ENCODE measurements at regions not wholly inside any gene's neighbourhood (a gene's known extent, or its start where the extent isn't known, plus 50 kb on each side); places are given as distances from the start of the nearest gene placed in this dataset.

DNA sequence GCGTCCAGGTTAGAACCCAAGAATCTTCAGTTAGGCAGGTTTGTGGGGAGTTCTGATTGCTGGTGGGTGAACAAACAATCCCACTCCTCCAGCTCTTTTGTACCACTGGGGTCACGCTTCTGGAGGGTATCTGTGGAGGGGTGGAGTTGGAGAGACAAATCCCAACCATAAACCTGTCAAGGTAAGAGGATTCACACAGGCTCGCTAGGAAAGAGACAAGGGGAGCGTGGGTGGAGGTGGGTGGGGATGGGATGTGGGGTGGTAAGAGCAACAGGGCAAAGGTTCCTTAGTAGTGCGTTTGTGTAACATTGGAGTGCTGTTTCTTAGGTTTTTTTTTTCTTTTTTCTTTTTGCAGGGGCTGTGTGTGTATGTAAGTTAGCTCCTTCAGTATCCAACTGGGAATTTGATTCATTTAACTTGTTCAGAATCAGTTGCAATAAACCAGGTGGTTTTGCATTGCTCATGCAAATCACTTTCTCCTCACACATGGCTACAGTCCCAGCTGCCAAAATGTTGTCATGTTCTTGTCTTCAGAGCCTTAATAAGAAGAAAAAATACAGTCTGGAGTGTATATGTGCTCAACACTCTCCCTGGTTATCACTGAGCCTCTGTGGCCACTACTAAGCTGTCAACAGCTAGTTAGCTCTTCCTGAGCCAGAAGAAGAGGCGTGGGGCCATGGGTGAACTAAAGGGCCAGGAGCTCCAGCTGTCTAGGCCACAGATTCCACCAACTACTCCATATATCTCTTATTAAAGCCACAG is 164.0 kb upstream of the RAD23B start:
- no peak for DNase-seq

DNA sequence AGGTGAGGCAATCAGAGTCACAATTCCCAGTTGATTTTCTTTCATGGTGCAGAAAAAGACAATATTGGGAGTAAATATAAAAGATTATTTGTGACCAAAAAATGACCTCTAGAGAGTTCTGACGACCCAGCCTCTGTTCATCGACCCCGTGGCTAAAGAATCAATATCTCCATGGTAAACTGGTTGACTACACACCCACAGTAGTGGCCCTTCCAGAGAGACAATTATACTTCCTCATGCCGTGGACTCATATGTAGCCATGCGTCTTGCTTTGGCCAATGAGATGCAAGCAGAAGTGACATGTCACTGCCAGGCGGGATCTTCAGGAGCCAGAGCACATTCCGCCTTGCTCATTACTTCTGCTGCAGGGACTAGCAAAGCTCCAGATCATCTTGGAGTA is 163.3 kb upstream of the RAD23B start:
- no peak for DNase-seq

DNA sequence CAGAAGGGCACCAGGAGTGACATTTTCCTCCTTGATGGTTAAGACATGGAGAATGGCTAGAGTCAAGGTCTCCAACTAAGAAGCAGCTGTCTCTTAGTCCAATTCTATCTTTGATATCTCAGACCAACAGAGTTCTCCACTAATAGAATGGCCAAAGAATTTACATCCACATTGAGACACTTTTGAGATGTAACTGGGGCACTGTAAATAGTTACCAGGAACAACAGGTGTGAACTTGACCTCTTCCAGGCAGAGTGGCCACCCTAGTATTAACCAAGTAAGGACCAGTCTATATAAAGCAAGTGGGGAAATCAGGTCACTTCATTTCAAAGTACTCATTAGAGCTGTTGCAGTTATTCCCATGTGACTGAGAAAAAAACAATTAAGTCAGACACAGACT is 159.7 kb upstream of the RAD23B start:
- no peak for DNase-seq

DNA sequence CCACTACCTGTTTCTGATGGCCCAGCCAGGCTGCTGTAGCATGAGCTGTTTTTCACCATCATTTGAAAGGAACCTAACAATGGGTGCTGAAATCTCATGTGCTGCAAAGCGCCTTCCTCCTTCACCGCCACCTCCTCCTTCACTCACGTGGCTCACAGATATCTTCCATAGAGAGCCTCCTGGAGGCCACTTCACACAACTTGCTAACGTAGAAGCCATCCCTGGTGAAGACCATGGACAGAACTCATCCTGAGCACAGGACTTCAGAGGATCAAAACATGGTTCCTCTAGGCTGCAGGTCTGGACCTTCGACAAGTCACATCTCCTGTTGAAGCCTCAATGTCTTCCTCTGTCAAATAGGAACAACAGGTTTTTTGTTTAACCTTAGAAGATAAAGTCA is 155.5 kb upstream of the RAD23B start:
- DNase-seq, result no peak

DNA sequence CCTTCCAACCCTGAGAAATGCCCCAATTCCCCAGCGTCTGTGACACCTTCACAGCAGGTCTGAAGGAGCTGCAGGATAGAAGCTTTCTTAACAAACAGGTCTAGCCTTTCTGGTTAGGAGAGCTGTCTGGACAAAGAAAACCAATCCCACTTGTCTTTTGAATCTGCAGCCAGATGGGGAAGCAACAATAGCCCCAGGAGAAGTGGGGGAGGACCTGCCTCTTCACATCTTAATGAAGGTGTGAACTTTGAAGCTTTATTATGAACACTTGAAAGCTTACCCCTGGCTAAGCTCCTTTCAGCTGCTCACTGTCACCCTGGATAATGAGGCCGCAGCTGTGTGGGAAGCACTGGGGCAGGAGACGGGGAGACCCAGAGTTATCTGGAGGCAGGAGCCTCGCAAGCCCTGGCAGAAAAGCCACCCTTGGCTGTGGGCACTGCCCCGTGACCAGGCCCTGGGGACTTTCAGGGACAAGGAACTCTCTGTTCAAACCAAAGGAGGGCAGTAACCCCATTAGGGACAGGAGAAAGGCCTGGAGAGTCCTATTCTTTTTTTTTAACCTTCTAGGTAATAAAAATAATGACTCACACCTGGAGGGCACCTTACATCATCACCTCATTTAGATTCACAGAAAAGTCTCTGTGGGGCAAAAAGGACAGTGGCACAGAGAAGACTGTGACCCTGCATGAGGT is 151.8 kb upstream of the RAD23B start:
- DNase-seq, result peak in 13 of 56 donors; percentile 2 to 36 (median 17)

DNA sequence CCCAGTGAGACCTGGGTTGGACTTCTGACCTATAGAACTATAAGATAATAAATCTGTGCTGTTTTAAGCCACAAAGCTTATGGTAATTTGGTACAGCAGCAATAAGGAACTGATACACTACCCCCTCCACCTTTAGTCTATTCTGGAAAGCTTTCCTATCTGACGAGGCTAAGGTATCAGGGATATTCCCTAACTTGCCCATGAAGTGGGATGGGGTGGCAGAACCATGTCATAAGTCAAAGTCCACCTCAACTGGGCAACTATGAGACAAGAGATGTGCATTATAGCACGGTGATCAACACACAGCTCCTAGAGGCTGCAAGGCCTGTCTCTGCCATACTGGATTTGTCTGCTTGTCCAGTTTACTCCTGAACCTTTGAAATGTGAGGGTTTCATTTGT is 146.8 kb upstream of the RAD23B start:
- no peak for DNase-seq

DNA sequence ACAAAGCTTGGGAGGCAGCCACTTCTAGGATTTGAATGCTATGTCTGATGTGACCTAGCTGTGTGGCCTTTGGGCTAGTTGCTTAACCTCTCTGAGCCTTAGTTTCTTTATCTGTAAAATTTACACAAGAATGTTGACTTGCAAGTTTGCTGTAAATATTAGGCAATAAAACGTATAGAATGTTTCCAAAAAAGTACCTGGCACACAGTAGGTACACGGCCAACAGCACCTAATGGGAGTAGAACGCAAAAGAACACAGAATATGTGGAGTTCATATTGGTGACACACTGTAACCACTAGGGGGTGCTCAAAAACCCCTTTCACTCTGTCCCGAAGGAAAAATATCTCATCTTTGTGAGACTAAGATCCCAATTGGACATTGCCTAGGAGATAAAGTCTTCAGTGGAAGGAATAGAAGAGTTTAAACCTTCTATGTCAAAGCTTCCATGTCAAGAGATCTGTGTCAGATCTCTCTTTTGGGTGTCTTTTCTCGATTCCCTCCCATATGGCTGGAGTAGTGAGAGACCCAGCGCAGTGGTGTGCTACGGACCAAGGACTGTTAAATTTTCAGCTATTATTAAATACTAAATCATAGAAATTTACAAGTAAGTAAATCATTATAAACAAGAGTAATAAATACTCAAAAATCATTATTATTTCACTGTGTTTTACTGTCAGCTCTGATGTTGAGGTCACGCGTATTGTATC is 145.4 kb upstream of the RAD23B start:
- DNase-seq, result peak in 1 of 56 donors; percentile 2

DNA sequence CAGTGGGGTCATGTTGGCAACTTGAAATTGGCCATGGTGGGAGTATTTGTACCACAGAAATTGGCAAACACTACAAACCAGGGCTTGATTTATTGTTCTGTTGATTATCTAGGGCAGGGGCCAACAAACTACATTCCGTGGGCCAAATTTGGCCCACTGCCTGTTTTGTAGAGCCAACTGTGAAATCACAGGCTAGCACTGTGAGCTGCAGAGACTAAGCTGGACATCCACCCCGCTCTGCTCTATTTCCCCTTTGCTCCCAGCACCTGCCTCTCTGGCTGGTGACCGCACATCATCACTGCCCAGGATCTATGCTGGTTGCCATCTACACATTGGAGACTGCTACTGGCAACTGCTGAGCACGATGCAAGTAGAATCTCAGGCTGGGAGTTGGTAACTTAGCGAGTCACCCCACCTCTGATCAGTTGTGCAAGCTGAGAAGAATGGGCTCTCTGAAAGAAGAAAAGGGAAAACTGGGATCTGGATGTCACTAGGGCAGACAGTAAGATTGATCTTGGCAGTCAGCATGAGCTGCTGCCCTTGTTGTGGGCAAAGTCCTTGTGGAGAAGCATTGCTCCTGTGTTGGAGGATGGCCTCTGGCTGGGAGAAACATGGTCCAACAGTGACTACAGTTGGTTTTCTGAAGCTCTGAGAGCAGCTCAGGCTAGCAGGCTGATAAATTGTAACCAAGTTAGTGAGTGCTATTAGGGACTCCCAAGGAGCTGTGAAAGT is 144.7 kb upstream of the RAD23B start:
- DNase-seq, result no peak

DNA sequence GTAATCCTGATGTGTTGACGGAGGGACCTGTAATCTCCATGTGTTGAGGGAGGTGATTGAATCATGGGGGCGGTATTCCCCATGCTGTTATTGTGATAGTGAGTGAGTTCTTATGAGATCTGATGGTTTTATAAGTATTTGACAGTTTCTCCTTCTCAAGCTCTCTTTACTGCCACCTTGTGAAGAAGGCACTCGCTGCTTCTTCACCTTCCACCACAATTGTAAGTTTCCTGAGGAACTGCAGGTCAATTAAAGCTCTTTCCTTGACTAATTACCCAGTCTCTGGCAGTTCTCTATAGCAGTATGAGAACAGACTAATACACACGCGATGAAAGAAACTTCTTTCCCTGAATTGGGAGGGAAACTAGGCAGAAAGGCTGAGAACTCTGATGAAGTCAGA is 141.1 kb upstream of the RAD23B start:
- no peak for DNase-seq

DNA sequence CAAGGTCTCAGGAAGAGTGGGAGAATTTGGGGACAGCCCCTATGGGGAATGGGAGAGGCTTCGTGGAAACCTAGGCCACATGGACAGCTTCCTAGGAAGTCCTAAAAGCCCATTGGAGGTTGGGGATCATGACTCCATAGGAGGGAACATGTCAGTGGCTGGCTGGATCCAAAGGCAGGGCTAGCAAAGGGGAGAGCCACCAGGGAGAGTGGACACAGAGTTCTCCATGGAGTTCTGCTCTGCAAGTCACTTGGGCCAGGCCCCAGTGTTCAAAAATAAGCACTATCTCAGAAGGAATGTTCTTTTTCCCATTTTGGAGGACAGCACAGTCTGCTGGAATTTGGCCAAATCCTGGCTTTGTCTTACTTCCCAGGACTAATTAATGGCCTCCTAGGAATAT is 140.6 kb upstream of the RAD23B start:
- no peak for DNase-seq

DNA sequence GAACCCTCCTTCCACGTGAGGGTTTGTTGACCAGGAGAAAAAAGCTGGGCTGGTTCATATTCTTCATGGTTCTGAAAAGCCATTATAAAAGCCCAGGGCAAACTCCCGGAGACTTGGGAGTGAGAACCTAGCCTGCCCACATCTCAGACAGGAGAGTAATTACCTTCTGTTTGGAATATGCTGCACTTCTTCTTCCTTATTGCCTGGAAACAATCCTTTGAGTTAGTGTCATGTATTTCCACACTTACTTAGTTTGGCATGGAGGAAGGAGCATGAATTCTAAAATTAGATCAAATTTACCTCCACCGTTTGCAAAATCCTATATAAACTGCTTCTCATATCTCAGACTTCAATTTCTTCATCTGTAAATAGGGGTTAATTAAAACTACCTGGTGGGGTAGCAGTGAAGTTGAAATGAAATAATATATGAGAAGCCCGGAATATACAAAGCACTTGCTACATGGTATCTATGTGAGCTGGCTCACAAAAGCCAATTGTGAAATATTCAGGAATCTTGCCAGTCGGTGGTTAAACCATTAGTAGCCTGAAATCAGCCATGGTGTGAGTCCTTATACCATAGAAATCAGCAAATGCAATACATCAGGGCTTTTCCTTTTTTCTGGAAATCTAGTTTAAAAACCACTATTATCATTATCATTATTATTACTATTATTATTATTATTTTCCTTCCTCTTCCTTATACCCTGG is 140.0 kb upstream of the RAD23B start:
- no peak for DNase-seq

DNA sequence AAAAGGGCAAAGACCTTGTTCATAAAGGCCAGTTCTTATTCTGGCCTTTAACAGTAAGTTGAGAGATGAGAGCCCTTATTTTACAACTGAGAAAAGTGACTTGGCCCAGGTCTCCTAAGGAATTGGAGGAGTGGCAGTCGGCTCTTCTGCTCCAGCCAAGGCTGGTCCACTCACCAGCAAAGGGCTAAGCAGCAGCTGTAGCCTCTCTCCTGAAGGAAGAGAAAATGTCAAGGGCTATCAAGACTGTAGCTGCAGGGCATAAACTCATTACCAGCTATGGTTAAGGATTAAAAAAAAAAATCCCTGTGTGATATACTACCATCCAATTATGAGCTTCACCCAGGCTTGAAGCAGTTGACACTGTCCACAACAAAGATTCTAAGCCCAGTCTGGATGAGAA is 138.6 kb upstream of the RAD23B start:
- no peak for DNase-seq

DNA sequence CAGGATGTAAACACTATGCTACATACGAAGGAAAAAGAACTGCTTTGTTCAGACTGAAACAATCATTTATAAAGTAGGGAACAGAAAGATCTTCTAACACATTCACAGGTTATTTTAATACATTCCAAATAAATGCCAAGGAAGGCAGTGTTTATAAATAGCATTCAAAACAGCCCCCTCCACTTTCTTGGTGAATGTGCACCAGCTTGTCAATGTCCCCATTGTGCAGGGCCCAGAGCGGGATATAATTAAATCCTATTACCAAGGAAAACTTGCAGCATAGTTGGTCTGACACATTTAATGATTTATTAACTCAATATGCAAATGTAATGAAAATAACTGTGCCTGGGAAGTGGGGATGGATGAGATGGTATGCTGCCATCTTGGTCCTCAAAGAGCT is 135.9 kb upstream of the RAD23B start:
- DNase-seq, result peak in 2 of 56 donors; percentile 1 to 5

DNA sequence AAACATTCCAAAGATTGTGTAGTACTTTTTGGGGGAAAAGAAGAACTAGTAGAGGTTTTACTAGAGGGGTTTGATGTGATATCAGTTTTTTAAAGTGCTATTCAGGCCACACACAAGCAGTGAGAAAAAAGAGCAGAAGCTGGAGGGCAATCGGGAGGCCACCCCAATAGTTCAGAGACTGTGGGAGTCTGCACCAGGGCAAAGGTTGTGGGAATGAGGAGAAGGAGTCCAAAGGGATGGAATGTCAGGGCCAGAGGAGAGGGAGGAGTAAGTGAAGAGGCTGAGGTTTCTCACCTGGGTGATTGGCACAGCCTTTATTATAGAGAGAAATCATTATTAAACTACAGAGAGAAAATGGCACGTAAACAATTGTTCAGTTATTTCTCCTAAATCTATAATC is 134.9 kb upstream of the RAD23B start:
- DNase-seq, result no peak

DNA sequence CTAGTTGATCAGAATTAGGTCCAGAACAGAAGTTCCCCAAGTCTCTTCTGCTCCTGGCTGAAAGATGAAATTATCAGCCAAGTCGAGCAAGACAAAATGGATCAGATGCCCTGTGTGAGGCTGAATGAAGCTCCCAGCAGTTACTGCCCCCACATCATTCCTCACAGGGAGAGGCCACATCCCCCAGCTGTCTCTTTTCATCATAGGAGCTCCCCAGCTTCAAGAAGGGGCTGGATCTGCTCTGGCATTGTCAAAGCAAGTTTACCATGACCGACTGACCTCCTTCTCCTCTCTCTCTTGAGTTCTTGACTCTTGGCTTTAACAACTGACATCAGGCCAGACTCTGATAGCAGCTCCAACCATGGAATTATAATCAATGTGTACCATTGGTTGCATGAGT is 133.3 kb upstream of the RAD23B start:
- DNase-seq, result no peak

DNA sequence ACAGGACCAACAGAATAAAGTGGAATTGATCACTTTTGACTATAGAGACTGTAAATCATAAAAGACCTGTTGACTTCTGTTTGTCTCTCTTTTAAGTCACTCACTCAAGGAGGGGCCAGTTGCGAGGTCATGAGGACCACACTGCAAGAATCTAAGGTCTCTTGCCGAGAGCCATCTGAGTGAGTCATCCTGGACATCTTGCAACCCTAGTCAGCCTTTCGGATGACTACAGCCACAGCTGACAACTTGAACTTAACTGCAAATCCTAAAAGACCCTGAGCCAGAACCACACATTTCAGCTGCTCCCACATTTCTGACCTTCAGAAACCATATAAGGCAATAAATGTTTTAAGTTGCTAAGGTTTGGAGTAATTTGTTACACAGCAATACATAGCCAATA is 129.7 kb upstream of the RAD23B start:
- DNase-seq, result no peak

DNA sequence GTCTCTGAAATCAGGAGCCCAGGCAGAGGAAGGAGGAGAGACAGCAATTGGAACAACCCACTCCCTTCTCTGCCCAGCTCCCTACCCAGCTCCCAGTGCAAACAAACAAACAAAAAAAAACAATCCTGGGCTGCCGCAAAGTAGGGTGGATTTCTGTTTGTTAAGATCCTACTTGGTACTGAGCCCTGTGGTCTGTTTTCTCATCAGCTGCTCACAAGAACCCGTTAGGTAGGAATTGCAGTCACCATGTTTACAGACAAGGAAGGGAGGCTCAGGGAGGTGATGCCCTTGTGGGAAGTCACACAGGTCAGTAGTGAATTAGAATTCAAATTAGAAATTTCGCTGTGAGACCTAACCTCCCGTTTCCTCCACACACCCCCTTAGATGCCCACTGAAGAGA is 128.8 kb upstream of the RAD23B start:
- no peak for DNase-seq

DNA sequence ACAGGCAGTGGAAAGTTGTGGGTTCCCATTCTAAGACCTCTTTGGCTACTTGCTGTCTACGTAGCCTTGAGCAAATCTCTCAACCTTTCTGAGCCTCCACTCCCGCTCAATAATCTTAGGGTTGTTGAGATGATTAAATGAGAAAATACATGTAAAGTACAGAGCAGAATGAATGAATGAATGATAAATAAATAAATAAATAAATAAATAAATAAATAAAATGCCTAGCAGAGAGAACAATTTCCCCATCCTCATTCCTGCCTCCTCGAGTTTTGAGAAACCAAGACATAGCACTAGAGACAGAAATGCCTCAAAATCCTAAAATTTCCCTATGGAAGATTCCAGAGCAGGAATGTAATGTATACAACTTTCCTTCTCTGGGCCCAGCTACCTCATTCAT is 128.3 kb upstream of the RAD23B start:
- no peak for DNase-seq

DNA sequence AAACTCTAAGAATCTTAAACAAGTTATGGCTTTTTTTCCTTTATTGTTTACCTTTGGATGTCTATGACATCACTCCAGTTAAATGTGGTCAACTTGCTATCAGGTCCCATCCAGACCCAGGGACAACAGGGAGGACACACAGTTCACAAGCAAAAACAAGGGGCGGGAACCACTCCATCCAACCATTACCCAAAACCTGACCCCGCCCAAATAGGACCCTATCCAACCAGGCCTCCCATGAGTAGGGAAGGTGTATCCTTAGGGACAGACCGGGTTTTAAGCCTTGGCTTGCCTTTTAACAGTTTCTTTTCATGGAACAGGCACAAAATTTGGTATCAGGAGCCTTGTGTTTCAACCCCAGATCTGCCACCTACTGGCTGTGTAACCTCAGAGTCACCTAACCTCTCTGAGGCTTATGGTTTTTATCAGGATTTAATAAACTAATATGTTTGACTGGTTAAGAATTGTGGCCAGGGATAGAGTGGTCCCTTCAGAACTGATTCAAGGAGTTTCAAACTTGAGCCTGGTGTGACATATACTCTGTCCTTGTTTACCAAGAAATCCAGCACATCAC is 127.7 kb upstream of the RAD23B start:
- DNase-seq, result no peak

DNA sequence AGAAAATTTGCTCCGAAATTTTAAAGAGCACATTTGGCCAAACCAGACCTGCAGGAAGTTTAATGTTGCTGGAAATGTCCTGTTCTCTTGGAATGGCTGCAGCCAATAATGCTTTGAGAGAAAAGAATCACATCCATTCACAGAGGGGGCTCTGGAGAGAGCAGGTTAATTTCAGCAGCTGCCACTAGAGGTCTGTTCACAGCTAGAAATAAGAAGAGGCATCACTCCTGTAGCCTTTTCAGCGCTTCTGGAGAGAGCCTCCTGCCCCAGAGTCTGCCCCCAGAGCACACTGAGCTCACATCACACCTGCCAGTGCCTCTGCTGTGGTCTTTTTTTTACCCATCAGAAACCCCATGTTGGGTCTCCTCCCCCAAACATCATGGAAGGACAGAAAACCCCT is 124.8 kb upstream of the RAD23B start:
- peak in 9 of 56 donors; percentile 3 to 37 (median 18) for DNase-seq

DNA sequence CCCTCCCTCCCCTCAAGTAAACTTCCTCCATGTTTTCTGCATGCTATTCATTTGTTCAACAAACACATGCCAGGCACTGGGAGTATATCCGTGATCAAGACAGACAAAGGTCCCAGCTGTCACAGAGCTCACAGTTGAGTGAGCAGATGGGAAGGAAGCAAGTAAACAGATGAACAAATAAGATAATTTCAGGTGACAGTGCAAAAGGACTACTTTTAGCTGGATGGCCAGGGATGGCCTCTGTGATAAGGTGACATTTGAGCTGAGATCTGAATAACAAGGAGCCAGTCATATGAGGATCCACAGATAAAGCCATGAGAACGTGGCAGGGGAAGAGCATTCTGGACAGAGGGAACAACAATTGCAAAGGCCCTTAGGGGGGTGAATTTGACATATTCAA is 121.7 kb upstream of the RAD23B start:
- DNase-seq, result no peak
